Mesendoderm (in vitro differentiated cells): ENCODE measurements at regions not wholly inside any gene's neighbourhood (a gene's known extent, or its start where the extent isn't known, plus 50 kb on each side); places are given as distances from the start of the nearest gene placed in this dataset.

Source experiments
- DNase-seq: peaks from one replicate; pipeline ENCODE4 v3.0.0; 2013
- H2AK5ac ChIP-seq: 2 replicates; pipeline ENCODE4 v1.6.1; 2013; ENCODE audit warnings: low read length, inconsistent platforms
- H2BK120ac ChIP-seq: 2 replicates; pipeline ENCODE4 v1.6.1; 2013; ENCODE audit warnings: low read depth, mild to moderate bottlenecking, low read length, moderate library complexity, mixed read lengths
- H2BK15ac ChIP-seq: replicated peaks from 2 replicates; pipeline ENCODE4 v1.6.1; 2013; ENCODE audit warnings: low read depth, mild to moderate bottlenecking, moderate library complexity
- H2BK5ac ChIP-seq: 2 replicates; pipeline ENCODE4 v1.6.1; 2013; ENCODE audit warnings: low read length, inconsistent platforms
- H3K18ac ChIP-seq: 2 replicates; pipeline ENCODE4 v1.6.1; 2013; ENCODE audit warnings: mild to moderate bottlenecking, low read length, mixed read lengths
- H3K23ac ChIP-seq: one replicate; pipeline ENCODE4 v1.6.1; 2013; ENCODE audit warnings: low read length
- H3K27ac ChIP-seq: 2 replicates; pipeline ENCODE4 v1.5.1; 2013; ENCODE audit warnings: low read depth, mild to moderate bottlenecking, inconsistent platforms, low read length, moderate library complexity
- H3K27me3 ChIP-seq: 2 replicates; pipeline ENCODE4 v1.6.1; 2013; ENCODE audit warnings: low read length, control low read depth, mild to moderate bottlenecking, inconsistent platforms; ENCODE audit not compliant: insufficient read depth, poor library complexity
- H3K36me3 ChIP-seq: 2 replicates; pipeline ENCODE4 v1.6.1; 2013; ENCODE audit warnings: low read length, inconsistent platforms; ENCODE audit not compliant: control insufficient read depth, insufficient read depth
- H3K4ac ChIP-seq: one replicate; pipeline ENCODE4 v1.6.1; 2013; ENCODE audit warnings: low read depth, mild to moderate bottlenecking, low read length, moderate library complexity
- H3K4me1 ChIP-seq: 2 replicates; pipeline ENCODE4 v1.6.1; 2013; ENCODE audit warnings: low read depth, low read length, inconsistent platforms; ENCODE audit not compliant: control insufficient read depth
- H3K4me2 ChIP-seq: 2 replicates; pipeline ENCODE4 v1.6.1; 2013; ENCODE audit warnings: low read length
- H3K4me3 ChIP-seq: 2 replicates; pipeline ENCODE4 v1.5.1; 2013; ENCODE audit warnings: mild to moderate bottlenecking, low read length
- H3K56ac ChIP-seq: one replicate; pipeline ENCODE4 v1.6.1; 2013; ENCODE audit warnings: low read length
- H3K79me1 ChIP-seq: 2 replicates; pipeline ENCODE4 v1.6.1; 2013; ENCODE audit warnings: low read length, inconsistent platforms
- H3K79me2 ChIP-seq: 2 replicates; pipeline ENCODE4 v1.6.1; 2013; ENCODE audit warnings: mild to moderate bottlenecking, low read length; ENCODE audit not compliant: control insufficient read depth, insufficient read depth
- H3K9ac ChIP-seq: 2 replicates; pipeline ENCODE4 v1.6.1; 2013; ENCODE audit warnings: low read length, inconsistent platforms
- H4K5ac ChIP-seq: one replicate; pipeline ENCODE4 v1.6.1; 2013; ENCODE audit warnings: low read length
- H4K8ac ChIP-seq: one replicate; pipeline ENCODE4 v1.6.1; 2013; ENCODE audit warnings: low read depth, mild to moderate bottlenecking, control low read depth, low read length, moderate library complexity
- WGBS: extraction: QIAGEN DNeasy Blood & Tissue Kit; methylation state at CpG from one replicate; pipeline ENCODE4 v1.1.7; 2013; ENCODE audit warnings: low lambda C conversion rate, missing lambda C conversion rate; ENCODE audit not compliant: insufficient coverage; ENCODE audit errors: extremely low coverage; 5-methylcytosine and 5-hydroxymethylcytosine counted together

GRCh38 chr13:104106705-104107393, 1040.6 kb upstream of the SLC10A2 start:
- Histone ChIP-seq H3K36me3 (no peaks in the 10 kb centered on the region), H3K27ac (no peak overlapping the region), H3K4me2 (no peak overlapping the region), H3K4me1 (no peaks in the 10 kb centered on the region), H2BK15ac (no peak overlapping the region), H2BK120ac (no peak overlapping the region), H3K56ac (no peak overlapping the region), H3K4me3 (no peak overlapping the region), H2AK5ac (no peak overlapping the region), H3K79me2 (no peaks in the 10 kb centered on the region), H3K9ac (no peak overlapping the region), H2BK5ac (no peak overlapping the region), H4K8ac (no peak overlapping the region), H3K18ac (no peak overlapping the region), H3K23ac (no peak overlapping the region), H3K79me1 (no peaks in the 10 kb centered on the region), H3K27me3 (no peaks in the 10 kb centered on the region), H3K4ac (no peak overlapping the region), H4K5ac (no peak overlapping the region)
- no CpG with 5 or more reads among the region's 9 CpGs for WGBS
- DNase-seq: peak; percentile 18

GRCh38 chr13:104105418-104106355, 1039.5 kb upstream of the SLC10A2 start:
- Histone ChIP-seq H3K56ac (no peak overlapping the region), H3K18ac (no peak overlapping the region), H3K4ac (no peak overlapping the region), H2AK5ac (no peak overlapping the region), H3K27me3 (no peaks in the 10 kb centered on the region), H2BK5ac (no peak overlapping the region), H3K27ac (no peak overlapping the region), H3K79me1 (no peaks in the 10 kb centered on the region), H3K79me2 (no peaks in the 10 kb centered on the region), H3K4me3 (no peak overlapping the region), H3K9ac (no peak overlapping the region), H2BK120ac (no peak overlapping the region), H3K36me3 (no peaks in the 10 kb centered on the region), H4K5ac (no peak overlapping the region), H3K23ac (no peak overlapping the region), H3K4me2 (no peak overlapping the region), H3K4me1 (no peaks in the 10 kb centered on the region), H4K8ac (no peak overlapping the region), H2BK15ac (no peak overlapping the region)
- WGBS: no CpG with 5 or more reads among the region's 7 CpGs
- no peak for DNase-seq

- no peak overlapping the region for H3K4ac ChIP-seq
- no peak overlapping the region for H4K8ac ChIP-seq
- H3K27me3 ChIP-seq: no peaks in the 10 kb centered on the region
- no peak overlapping the region for H3K9ac ChIP-seq
- H2BK15ac ChIP-seq: no peak overlapping the region
- H3K79me2 ChIP-seq: no peaks in the 10 kb centered on the region
- no peak overlapping the region for H3K27ac ChIP-seq
- H2BK5ac ChIP-seq: no peak overlapping the region
- H3K23ac ChIP-seq: no peak overlapping the region
- H3K18ac ChIP-seq: no peak overlapping the region
- no peak overlapping the region for H3K4me2 ChIP-seq
- no peaks in the 10 kb centered on the region for H3K4me1 ChIP-seq
- H3K4me3 ChIP-seq: no peak overlapping the region
- H2BK120ac ChIP-seq: no peak overlapping the region
- no peak overlapping the region for H2AK5ac ChIP-seq
- H3K36me3 ChIP-seq: no peaks in the 10 kb centered on the region
- no peak for DNase-seq
- H4K5ac ChIP-seq: no peak overlapping the region
- H3K56ac ChIP-seq: no peak overlapping the region
- H3K79me1 ChIP-seq: no peaks in the 10 kb centered on the region
Measured at GRCh38 chr13:104099750-104100149, 1033.5 kb upstream of the SLC10A2 start.

- Histone ChIP-seq H3K23ac (no peak overlapping the region), H3K4me1 (no peaks in the 10 kb centered on the region), H3K4me3 (no peak overlapping the region), H3K36me3 (no peaks in the 10 kb centered on the region), H4K8ac (no peak overlapping the region), H3K4me2 (no peak overlapping the region), H3K9ac (no peak overlapping the region), H2BK15ac (no peak overlapping the region), H3K27ac (no peak overlapping the region), H3K27me3 (no peaks in the 10 kb centered on the region), H2BK5ac (no peak overlapping the region), H2BK120ac (no peak overlapping the region), H2AK5ac (no peak overlapping the region), H3K56ac (no peak overlapping the region), H3K79me2 (no peaks in the 10 kb centered on the region), H3K4ac (no peak overlapping the region), H4K5ac (no peak overlapping the region), H3K18ac (no peak overlapping the region), H3K79me1 (no peaks in the 10 kb centered on the region)
- DNase-seq: no peak
- no CpG with 5 or more reads among the region's 4 CpGs for WGBS
Measured at GRCh38 chr13:104098421-104098820, 1032.2 kb upstream of the SLC10A2 start.

GRCh38 chr13:104086759-104087158, 1020.5 kb upstream of the SLC10A2 start:
- no peak overlapping the region for H3K23ac ChIP-seq
- no peaks in the 10 kb centered on the region for H3K36me3 ChIP-seq
- no peaks in the 10 kb centered on the region for H3K27me3 ChIP-seq
- H3K79me2 ChIP-seq: no peaks in the 10 kb centered on the region
- H3K27ac ChIP-seq: no peak overlapping the region
- H2BK15ac ChIP-seq: no peak overlapping the region
- no peak overlapping the region for H3K4me2 ChIP-seq
- DNase-seq: no peak
- no peak overlapping the region for H4K8ac ChIP-seq
- no peak overlapping the region for H3K4me3 ChIP-seq
- no peak overlapping the region for H2BK120ac ChIP-seq
- no peak overlapping the region for H3K4ac ChIP-seq
- H3K4me1 ChIP-seq: no peaks in the 10 kb centered on the region
- H3K79me1 ChIP-seq: no peaks in the 10 kb centered on the region
- no peak overlapping the region for H2BK5ac ChIP-seq
- H2AK5ac ChIP-seq: no peak overlapping the region
- no peak overlapping the region for H4K5ac ChIP-seq
- no peak overlapping the region for H3K9ac ChIP-seq
- H3K56ac ChIP-seq: no peak overlapping the region
- no CpG with 5 or more reads among the region's 5 CpGs for WGBS
- no peak overlapping the region for H3K18ac ChIP-seq
